Mesodermal cell (in vitro differentiated cells): ENCODE measurements at regions not wholly inside any gene's neighbourhood (a gene's known extent, or its start where the extent isn't known, plus 50 kb on each side); places are given as distances from the start of the nearest gene placed in this dataset.

ENCODE experiments used
- H3K27ac ChIP-seq: 2 replicates; pipeline ENCODE4 v1.7.0; 2013; ENCODE audit warnings: mild to moderate bottlenecking, low read depth, low read length, moderate library complexity; ENCODE audit not compliant: severe bottlenecking
- H3K36me3 ChIP-seq: 2 replicates; pipeline ENCODE4 v1.7.1; 2013; ENCODE audit warnings: mild to moderate bottlenecking, low read length, moderate library complexity; ENCODE audit not compliant: control insufficient read depth, insufficient read depth
- H3K4me1 ChIP-seq: one replicate; pipeline ENCODE4 v1.7.1; 2013; ENCODE audit warnings: mild to moderate bottlenecking, low read length; ENCODE audit not compliant: insufficient read depth, control insufficient read depth, poor library complexity, severe bottlenecking
- H3K4me3 ChIP-seq: 2 replicates; pipeline ENCODE4 v1.7.0; 2013; ENCODE audit warnings: low read length, control low read depth, mild to moderate bottlenecking; ENCODE audit not compliant: insufficient read depth, poor library complexity, severe bottlenecking; ENCODE audit errors: extremely low read depth
- H3K9me3 ChIP-seq: 2 replicates; pipeline ENCODE4 v1.7.1; 2013; ENCODE audit warnings: mild to moderate bottlenecking, low read length, moderate library complexity; ENCODE audit not compliant: control insufficient read depth
- WGBS, 2 experiments: methylation state at CpG; one replicate each; pipeline ENCODE4 v1.1.5; 2013; ENCODE audit warnings: missing lambda C conversion rate in 2 of 2; ENCODE audit not compliant: insufficient coverage in 2 of 2; 5-methylcytosine and 5-hydroxymethylcytosine counted together

- H3K36me3 ChIP-seq = no peaks in the 10 kb centered on the region
- H3K4me3 ChIP-seq = no peak overlapping the region
- peaks cover 5% of the 10 kb centered on the region for H3K4me1 ChIP-seq
- WGBS, 2 experiments = 68 to 85% methylated on average over 6 to 7 of the region's 7 CpGs
- no peaks in the 10 kb centered on the region for H3K9me3 ChIP-seq
- no peak overlapping the region for H3K27ac ChIP-seq
Measured at GRCh38 chr1:108041360-108042142, 76.6 kb upstream of the VAV3 start.

DNA sequence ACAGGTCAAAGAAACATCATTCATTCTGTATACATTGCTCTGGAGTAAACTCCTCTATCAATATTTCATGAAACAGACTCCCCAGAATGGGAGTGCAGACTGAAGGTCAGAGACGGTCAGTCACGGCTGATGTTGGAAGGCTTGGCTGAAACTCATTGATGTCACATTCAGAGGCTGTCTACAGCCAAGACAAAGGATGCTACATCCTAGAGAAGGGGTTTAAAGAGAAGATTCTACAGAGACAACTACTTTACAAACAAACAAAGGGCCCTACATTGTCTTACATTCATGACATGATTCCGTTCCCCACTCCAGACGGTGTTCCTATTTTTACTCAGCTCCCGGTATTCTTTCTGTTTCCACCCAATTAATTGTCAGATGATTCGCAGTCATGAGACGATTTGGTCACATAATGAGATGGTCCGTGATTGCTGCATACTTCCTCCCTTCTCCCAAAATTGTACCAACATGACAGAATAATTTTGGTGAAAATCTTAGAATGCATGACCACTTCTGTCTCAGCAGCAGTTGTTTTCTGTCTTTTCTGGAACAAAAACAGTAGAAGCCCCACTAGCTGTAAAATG lies 73.8 kb upstream of the VAV3 start:
- H3K27ac ChIP-seq = no peak overlapping the region
- 94 to 96% methylated on average over 6 to 8 of the region's 8 CpGs for WGBS, 2 experiments
- no peaks in the 10 kb centered on the region for H3K9me3 ChIP-seq
- H3K4me1 ChIP-seq = peaks cover 5% of the 10 kb centered on the region
- no peak overlapping the region for H3K4me3 ChIP-seq
- no peaks in the 10 kb centered on the region for H3K36me3 ChIP-seq

DNA sequence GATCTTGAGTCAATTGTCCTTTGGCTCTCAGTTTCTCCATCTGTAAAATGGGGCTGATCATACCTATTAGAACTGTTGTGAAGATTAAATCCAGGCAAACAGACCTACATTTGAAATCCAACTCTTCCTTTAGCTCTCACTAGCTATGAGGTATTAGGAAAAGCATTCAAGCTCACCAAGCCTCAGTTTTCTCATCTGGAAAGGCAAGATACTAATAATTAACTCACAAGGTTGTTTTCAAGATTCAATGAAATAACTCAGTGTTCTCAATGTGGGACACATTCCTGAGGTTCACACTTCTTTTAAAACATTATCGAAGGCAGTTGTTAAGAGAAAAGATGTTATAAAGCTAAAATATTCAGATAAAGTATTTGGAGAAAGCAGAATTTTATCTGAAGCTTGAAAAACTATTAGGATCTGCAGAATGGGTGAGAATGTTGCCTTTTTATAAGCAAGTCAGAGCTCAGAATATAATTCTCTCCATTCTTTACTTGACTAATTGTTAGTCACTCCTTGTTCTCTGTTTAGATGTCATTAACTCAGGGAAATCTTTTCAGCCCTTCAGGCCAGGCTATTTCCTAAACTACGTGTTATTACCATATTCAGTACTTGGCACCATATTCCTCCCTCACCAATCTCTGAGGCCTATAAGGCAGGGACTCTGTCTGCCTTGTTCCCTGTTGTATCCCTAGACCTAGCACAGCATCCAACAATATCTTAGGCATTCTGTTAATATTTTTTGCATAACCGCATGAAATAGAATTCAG lies 72.0 kb upstream of the VAV3 start:
- Histone ChIP-seq H3K36me3 (no peaks in the 10 kb centered on the region), H3K4me3 (no peak overlapping the region), H3K9me3 (no peaks in the 10 kb centered on the region), H3K4me1 (peaks cover 4% of the 10 kb centered on the region), H3K27ac (no peak overlapping the region)
- WGBS, 2 experiments = 100% methylated on average over 1 of the region's 3 CpGs; no CpG with 5 or more reads in 1 of the 2 experiments

GRCh38 chr1:108034396-108034795 lies 69.4 kb upstream of the VAV3 start:
- Histone ChIP-seq H3K27ac (no peak overlapping the region), H3K36me3 (no peaks in the 10 kb centered on the region), H3K4me1 (no peaks in the 10 kb centered on the region), H3K9me3 (no peaks in the 10 kb centered on the region), H3K4me3 (no peak overlapping the region)
- WGBS, 2 experiments = 100% methylated on average over 1 of the region's 1 CpG; no CpG with 5 or more reads in 1 of the 2 experiments

GRCh38 chr1:108033550-108033951 lies 68.6 kb upstream of the VAV3 start:
- no peaks in the 10 kb centered on the region for H3K9me3 ChIP-seq
- WGBS, 2 experiments = 80% methylated on average over 1 of the region's 2 CpGs; no CpG with 5 or more reads in 1 of the 2 experiments
- H3K4me3 ChIP-seq = no peak overlapping the region
- no peaks in the 10 kb centered on the region for H3K4me1 ChIP-seq
- no peak overlapping the region for H3K27ac ChIP-seq
- H3K36me3 ChIP-seq = no peaks in the 10 kb centered on the region

GRCh38 chr1:108028841-108029388 lies 63.9 kb upstream of the VAV3 start:
- WGBS, 2 experiments = 60% methylated on average over 1 of the region's 1 CpG; no CpG with 5 or more reads in 1 of the 2 experiments
- Histone ChIP-seq H3K4me3 (no peak overlapping the region), H3K9me3 (no peaks in the 10 kb centered on the region), H3K27ac (no peak overlapping the region), H3K4me1 (no peaks in the 10 kb centered on the region), H3K36me3 (no peaks in the 10 kb centered on the region)

GRCh38 chr1:108027389-108027788 lies 62.4 kb upstream of the VAV3 start:
- H3K36me3 ChIP-seq = no peaks in the 10 kb centered on the region
- no peaks in the 10 kb centered on the region for H3K9me3 ChIP-seq
- no peak overlapping the region for H3K27ac ChIP-seq
- WGBS, 2 experiments = 100% methylated on average over 1 of the region's 1 CpG; no CpG with 5 or more reads in 1 of the 2 experiments
- H3K4me1 ChIP-seq = no peaks in the 10 kb centered on the region
- H3K4me3 ChIP-seq = no peak overlapping the region

GRCh38 chr1:108017698-108018097 lies 52.7 kb upstream of the VAV3 start:
- H3K4me1 ChIP-seq = peaks cover 11% of the 10 kb centered on the region
- WGBS, 2 experiments = 71 to 83% methylated on average over 1 of the region's 1 CpG
- H3K4me3 ChIP-seq = no peak overlapping the region
- peak overlapping the region; percentile 10 for H3K27ac ChIP-seq
- H3K9me3 ChIP-seq = no peaks in the 10 kb centered on the region
- no peaks in the 10 kb centered on the region for H3K36me3 ChIP-seq

DNA sequence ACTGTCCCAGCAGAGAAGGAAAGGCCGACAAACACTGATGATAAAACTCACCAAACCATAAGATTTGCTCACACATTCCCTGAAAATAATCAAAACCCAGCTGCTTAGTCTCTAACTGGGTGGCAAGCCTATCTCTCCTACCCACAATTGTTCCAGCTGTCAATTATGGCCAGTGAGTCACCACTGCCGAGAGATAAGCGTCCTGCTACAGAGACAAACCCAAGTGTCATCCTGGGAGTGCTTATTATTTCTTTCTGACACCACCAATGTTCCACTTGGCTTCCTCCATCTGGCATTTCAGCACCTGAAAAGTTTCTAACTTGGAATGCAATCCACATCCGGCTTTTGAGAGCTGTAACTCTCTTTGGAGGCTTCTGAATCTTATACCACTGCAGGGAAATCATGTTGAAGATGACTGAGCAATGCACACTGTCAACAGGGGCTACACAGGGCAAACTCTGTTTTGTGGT lies 51.5 kb upstream of the VAV3 start:
- Histone ChIP-seq H3K4me1 (peaks cover 11% of the 10 kb centered on the region), H3K27ac (peak overlapping the region; percentile 50), H3K36me3 (no peaks in the 10 kb centered on the region), H3K4me3 (no peak overlapping the region), H3K9me3 (no peaks in the 10 kb centered on the region)
- 29 to 59% methylated on average over 3 to 4 of the region's 4 CpGs for WGBS, 2 experiments
